AG09309 (cell line): ENCODE measurements at regions not wholly inside any gene's neighbourhood (a gene's known extent, or its start where the extent isn't known, plus 50 kb on each side); places are given as distances from the start of the nearest gene placed in this dataset.
A peak's percentile ranks its signal among the peaks of the same experiment; 100 is the strongest.

Source experiments
- DNase-seq: peaks from one replicate; pipeline ENCODE4 v3.0.0-alpha.2; 2010; ENCODE audit warnings: low read depth
- H3K4me3 ChIP-seq: 2 replicates; pipeline ENCODE4 v1.5.1; 2011; ENCODE audit warnings: mild to moderate bottlenecking, low read depth, low read length, moderate library complexity; ENCODE audit not compliant: control insufficient read depth
- CTCF ChIP-seq: IDR thresholded peaks from 2 replicates; pipeline ENCODE4 v1.5.1; 2011; ENCODE audit warnings: mild to moderate bottlenecking, low read depth, low read length, inconsistent platforms; ENCODE audit not compliant: insufficient read depth, control insufficient read depth; ENCODE audit errors: missing control alignments

DNA sequence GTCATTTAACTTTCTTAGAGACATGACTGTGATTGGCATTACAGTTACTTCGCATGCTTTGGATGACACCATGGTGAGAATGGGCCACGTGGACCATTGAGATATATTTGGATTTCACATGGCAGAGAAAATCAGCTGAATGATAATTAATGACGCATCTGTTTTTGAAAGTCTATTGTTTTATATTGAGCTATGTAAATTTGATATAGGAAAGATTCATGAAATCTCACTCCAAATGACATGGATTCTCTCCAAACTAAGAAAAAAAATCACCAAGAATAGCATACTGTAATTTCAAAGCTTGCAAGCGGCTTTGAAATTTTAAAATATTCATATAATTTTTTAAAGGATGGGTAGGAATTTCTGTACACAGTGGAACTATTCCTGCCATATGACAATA, 163.7 kb downstream of the SH3BP4 start:
- DNase-seq = no peak
- no peak for TF ChIP-seq CTCF

DNA sequence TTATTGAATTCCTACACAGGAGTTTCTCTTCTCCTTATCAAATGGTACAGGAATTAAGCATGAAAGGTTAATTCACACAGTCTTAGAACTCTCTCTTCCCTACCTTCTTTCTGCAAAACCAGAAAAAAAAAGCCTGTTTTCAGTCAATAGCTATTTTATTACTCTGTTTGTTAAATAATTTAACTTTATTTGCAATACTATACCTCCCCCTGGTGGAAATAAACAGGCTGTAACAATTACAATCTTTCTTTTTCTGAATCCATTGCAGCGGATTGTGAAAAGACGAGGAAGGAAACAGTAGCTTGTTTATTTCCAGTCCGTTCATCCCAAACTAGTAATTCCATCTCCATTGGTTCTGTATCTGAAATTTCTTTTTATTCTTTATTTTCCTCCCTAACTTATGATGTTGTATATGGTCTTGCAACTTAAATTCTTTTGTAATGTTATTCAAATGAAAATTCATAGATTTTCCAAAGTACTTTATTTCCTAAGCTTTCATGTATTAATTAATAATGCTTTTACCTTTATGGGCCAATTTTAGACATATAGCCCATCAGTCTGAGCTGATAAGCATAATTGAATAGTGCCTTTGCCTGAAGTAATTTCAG, 165.2 kb downstream of the SH3BP4 start:
- no peak overlapping the region for H3K4me3 ChIP-seq
- no peak for DNase-seq
- TF ChIP-seq CTCF = peak; percentile 54

More for the DNA sequence above, 163.7 kb downstream of the SH3BP4 start:
- no peak overlapping the region for H3K4me3 ChIP-seq

GRCh38 chr2:235126768-235127167, 175.0 kb downstream of the SH3BP4 start:
- no peak for TF ChIP-seq CTCF
- H3K4me3 ChIP-seq = no peak overlapping the region
- DNase-seq = no peak

- DNase-seq = no peak
- no peak for TF ChIP-seq CTCF
- H3K4me3 ChIP-seq = no peak overlapping the region
These were observed 176.1 kb downstream of the SH3BP4 start for GRCh38 chr2:235127931-235128330.

DNA sequence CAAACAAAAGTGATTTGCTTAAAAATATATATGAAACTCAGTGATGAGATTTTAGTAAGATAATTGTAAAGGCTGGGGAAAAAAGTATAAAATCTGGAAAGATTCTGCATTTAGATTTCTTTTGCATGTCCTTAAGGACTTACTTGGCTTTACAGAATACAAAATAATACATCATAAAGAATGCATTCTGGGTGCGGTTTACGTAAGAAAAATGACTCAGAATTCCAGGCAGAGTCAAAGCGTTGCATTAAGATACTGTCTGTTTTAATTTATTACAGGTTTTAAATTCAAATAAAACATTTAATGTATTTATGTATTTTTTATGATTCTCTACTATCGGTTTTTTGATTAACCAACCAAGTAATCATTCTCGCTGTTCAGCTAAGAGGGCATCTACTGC, 178.0 kb downstream of the SH3BP4 start:
- H3K4me3 ChIP-seq = no peak overlapping the region
- DNase-seq = no peak
- TF ChIP-seq CTCF = no peak

GRCh38 chr2:235131334-235132305, 179.8 kb downstream of the SH3BP4 start:
- TF ChIP-seq CTCF = no peak
- DNase-seq = no peak
- H3K4me3 ChIP-seq = no peak overlapping the region
